ENCODE measurements at regions not wholly inside any gene's neighbourhood (a gene's known extent, or its start where the extent isn't known, plus 50 kb on each side); places are given as distances from the start of the nearest gene placed in this dataset.
"Not testable (repeated sequence)": the region's sequence is repeated elsewhere in the genome, so short reads cannot be mapped to it uniquely, and the experiment has no call there.

GRCh38 chr7:153052206-153052605 is 292.7 kb downstream of the ACTR3B start:
- DNase-seq (ENCODE audit: low spot score): no peak
- in situ Hi-C loops (cut with MboI; ENCODE audit: low sequenced_read_pairs, unreplicated experiment): no loop called here
- TF ChIP-seq, protein P1, sequence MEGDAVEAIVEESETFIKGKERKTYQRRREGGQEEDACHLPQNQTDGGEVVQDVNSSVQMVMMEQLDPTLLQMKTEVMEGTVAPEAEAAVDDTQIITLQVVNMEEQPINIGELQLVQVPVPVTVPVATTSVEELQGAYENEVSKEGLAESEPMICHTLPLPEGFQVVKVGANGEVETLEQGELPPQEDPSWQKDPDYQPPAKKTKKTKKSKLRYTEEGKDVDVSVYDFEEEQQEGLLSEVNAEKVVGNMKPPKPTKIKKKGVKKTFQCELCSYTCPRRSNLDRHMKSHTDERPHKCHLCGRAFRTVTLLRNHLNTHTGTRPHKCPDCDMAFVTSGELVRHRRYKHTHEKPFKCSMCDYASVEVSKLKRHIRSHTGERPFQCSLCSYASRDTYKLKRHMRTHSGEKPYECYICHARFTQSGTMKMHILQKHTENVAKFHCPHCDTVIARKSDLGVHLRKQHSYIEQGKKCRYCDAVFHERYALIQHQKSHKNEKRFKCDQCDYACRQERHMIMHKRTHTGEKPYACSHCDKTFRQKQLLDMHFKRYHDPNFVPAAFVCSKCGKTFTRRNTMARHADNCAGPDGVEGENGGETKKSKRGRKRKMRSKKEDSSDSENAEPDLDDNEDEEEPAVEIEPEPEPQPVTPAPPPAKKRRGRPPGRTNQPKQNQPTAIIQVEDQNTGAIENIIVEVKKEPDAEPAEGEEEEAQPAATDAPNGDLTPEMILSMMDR (IDR thresholded peaks at IDR 0.05; ENCODE audit: borderline replicate concordance, control extremely low read depth, extremely low read depth, insufficient read depth, missing control alignments): no peak

DNA sequence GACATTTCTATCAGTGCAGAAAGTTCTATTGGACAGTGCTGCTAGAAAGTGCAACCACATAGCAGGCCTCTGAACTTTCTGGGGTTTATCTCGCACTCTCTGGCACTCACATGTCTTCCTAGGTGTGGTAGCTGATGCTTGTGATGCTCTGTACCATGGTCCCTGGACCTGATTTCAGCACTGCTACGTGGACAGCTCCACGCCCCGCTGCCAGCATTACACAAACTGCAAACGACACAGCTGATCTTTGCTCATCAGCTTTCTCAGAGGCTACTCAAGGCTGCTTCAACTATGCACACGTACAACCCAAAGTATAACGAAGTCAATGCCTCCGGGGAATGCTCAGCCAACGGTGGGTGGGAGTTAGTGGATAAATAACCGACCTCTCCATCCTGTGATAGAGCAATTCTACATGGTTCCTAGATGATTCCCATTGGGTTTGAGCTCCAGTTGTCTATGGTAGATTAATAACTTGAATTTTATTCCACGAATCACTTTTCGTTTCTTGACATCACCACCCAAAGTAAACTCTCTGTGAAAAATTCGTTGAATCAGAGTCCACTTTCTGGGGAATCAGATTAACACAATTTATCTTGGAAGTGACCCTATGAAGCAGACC is 302.5 kb downstream of the ACTR3B start:
- TF ChIP-seq, protein P1 (IDR thresholded peaks at IDR 0.05; ENCODE audit: borderline replicate concordance, control extremely low read depth, extremely low read depth, insufficient read depth, missing control alignments): no peak
- no peak for DNase-seq (ENCODE audit: low spot score)
- in situ Hi-C loops (cut with MboI; ENCODE audit: low sequenced_read_pairs, unreplicated experiment): no loop called here

- in situ Hi-C loops (cut with MboI; ENCODE audit: low sequenced_read_pairs, unreplicated experiment): no loop called here
- DNase-seq (ENCODE audit: low spot score): no peak
- TF ChIP-seq, protein P1 (IDR thresholded peaks at IDR 0.05; ENCODE audit: borderline replicate concordance, control extremely low read depth, extremely low read depth, insufficient read depth, missing control alignments): no peak
Measured at GRCh38 chr7:153065051-153065450, 305.5 kb downstream of the ACTR3B start.

GRCh38 chr7:153066711-153067110 is 307.2 kb downstream of the ACTR3B start:
- TF ChIP-seq, protein P1 (IDR thresholded peaks at IDR 0.05; ENCODE audit: borderline replicate concordance, control extremely low read depth, extremely low read depth, insufficient read depth, missing control alignments): no peak
- no peak for DNase-seq (ENCODE audit: low spot score)
- in situ Hi-C loops (cut with MboI; ENCODE audit: low sequenced_read_pairs, unreplicated experiment): no loop called here

GRCh38 chr7:153070141-153070540 is 310.6 kb downstream of the ACTR3B start:
- DNase-seq (ENCODE audit: low spot score): no peak
- TF ChIP-seq, protein P1 (IDR thresholded peaks at IDR 0.05; ENCODE audit: borderline replicate concordance, control extremely low read depth, extremely low read depth, insufficient read depth, missing control alignments): no peak
- in situ Hi-C loops (cut with MboI; ENCODE audit: low sequenced_read_pairs, unreplicated experiment): no loop called here

DNA sequence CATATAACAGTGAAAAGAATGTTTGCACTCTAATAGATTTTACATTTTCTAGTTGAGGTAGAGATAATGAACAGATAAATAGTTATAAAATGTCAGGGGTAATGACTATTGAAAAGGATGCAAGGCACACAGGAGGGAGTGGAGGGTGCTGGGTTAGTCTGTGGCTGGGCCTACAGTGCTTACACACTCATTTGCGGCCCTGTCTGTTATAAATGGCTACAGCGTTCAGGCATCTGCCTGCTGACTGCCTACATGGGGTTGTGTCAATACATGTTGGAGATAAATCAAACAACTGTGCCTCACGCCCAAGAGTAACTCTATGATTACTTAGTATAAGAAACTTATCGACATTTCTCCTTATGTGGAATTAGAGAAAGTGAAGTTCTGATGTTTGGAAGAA is 313.3 kb downstream of the ACTR3B start:
- in situ Hi-C loops (cut with MboI; ENCODE audit: low sequenced_read_pairs, unreplicated experiment): no loop called here
- no peak for DNase-seq (ENCODE audit: low spot score)

DNA sequence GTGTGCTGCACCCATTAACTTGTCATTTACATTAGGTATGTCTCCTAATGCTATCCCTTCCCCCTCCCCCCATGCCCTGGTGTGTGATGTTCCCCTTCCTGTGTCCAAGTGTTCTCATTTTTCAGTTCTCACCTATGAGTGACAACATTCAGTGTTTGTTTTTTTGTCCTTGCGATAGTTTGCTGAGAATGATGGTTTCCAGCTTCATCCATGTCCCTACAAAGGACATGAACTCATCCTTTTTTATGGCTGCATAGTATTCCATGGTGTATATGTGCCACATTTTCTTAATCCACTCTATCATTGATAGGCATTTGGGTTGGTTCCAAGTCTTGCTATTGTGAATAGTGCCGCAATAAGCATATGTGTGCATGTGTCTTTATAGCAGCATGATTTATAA is 316.7 kb downstream of the ACTR3B start:
- in situ Hi-C loops (cut with MboI; ENCODE audit: low sequenced_read_pairs, unreplicated experiment); DNase-seq (ENCODE audit: low spot score): not testable (repeated sequence)

More for the DNA sequence above, 313.3 kb downstream of the ACTR3B start:
- TF ChIP-seq, protein P1 (IDR thresholded peaks at IDR 0.05; ENCODE audit: borderline replicate concordance, control extremely low read depth, extremely low read depth, insufficient read depth, missing control alignments): no peak
